Heart left ventricle (tissue), 16 donors: ENCODE measurements at regions not wholly inside any gene's neighbourhood (a gene's known extent, or its start where the extent isn't known, plus 50 kb on each side); places are given as distances from the start of the nearest gene placed in this dataset.
A peak's percentile ranks its signal among the peaks of the same experiment; 100 is the strongest.
"Not testable (repeated sequence)": the region's sequence is repeated elsewhere in the genome, so short reads cannot be mapped to it uniquely, and the experiment has no call there.

Experiments
- ATAC-seq, 4 donors: fragments of 200-7000 bp; cut with Tn5 transposase; one replicate each; pipeline ENCODE4 v1.9.1; 2020 to 2022; ENCODE audit warnings: moderate library complexity in 4 of 4, mild to moderate bottlenecking in 3 of 4, moderate number of reproducible peaks in 1 of 4
- DNase-seq, 5 donors: peaks; one replicate each; pipeline ENCODE4 v3.0.0-alpha.2; 2020
- H3K27ac ChIP-seq, 12 donors: fragments of 200-600 bp; sonication (generic) in 4 of 12; one replicate each; pipeline versions ENCODE4 v1.5.0 to v1.8.0; 2016 to 2022; ENCODE audit warnings: mild to moderate bottlenecking in 2 of 12
- H3K27me3 ChIP-seq, 9 donors: fragments of 200-600 bp; sonication (generic) in 2 of 9; one replicate each; pipeline versions ENCODE4 v1.5.1 to v1.8.0; 2016 to 2022; ENCODE audit warnings: mild to moderate bottlenecking in 3 of 9
- H3K36me3 ChIP-seq, 9 donors: fragments of 200-600 bp; sonication (generic) in 2 of 9; one replicate each; pipeline versions ENCODE4 v1.5.0 to v1.8.0; 2018 to 2022; ENCODE audit warnings: mild to moderate bottlenecking in 2 of 9
- H3K4me1 ChIP-seq, 12 donors: fragments of 200-600 bp; sonication (generic) in 4 of 12; one replicate each; pipeline versions ENCODE4 v1.5.0 to v1.8.0; 2016 to 2022; ENCODE audit warnings: mild to moderate bottlenecking in 3 of 12
- H3K4me3 ChIP-seq, 12 donors: fragments of 200-600 bp; sonication (generic) in 4 of 12; one replicate each; pipeline versions ENCODE4 v1.5.0 to v1.8.0; 2017 to 2022; ENCODE audit warnings: mild to moderate bottlenecking in 9 of 12, moderate library complexity in 4 of 12
- H3K9me3 ChIP-seq, 12 donors: fragments of 200-600 bp; sonication (generic) in 4 of 12; one replicate each; pipeline versions ENCODE4 v1.5.0 to v1.8.0; 2016 to 2022; ENCODE audit warnings: mild to moderate bottlenecking in 1 of 12
- CTCF ChIP-seq, 12 donors: fragments of 200-600 bp; sonication (generic) in 4 of 12; IDR thresholded peaks; one replicate each; pipeline versions ENCODE4 v1.5.0 to v1.8.0; 2018 to 2022; ENCODE audit warnings: antibody characterized with exemption in 12 of 12, mild to moderate bottlenecking in 5 of 12
- POLR2A ChIP-seq, 2 donors: fragments of 450-650 bp; IDR thresholded peaks; one replicate each; pipeline ENCODE4 v1.6.1; 2017; ENCODE audit warnings: antibody characterized with exemption in 2 of 2, mild to moderate bottlenecking in 2 of 2, moderate library complexity in 2 of 2
- WGBS, 4 donors: extraction: QIAGEN DNeasy Blood & Tissue Kit in 2 of 4; methylation state at CpG; one replicate each; pipeline versions ENCODE4 v1.1.5 to v1.1.7; 2013 to 2018; 5-methylcytosine and 5-hydroxymethylcytosine counted together
- intact Hi-C, 10 donors: fragments of 100-400 bp; cut with DNase I; formaldehyde crosslinking; loops; one replicate each; pipeline versions ENCODE4 v1.11.1 to v1.14.2; 2022
- donor health status: ischemic (EF 13 %, LVEDD 7.1; RV severe dilation, severe dysfunction).
- donor health status: healthy with polysubstance abuse.
- donor health status: DM: no; HTN: yes; CAD: no.
- donor health status: DM: no; HTN: no; CAD: no.
- donor health status: ischemic (EF 25% LVEDD 6.9; RV normal size, moderate dysfunction).
- donor health status: ischemic (EF 25% LVEDD 5.7; RV mildly dilated, moderate dysfunction).
- donor health status: healthy.
- donor health status: DM: yes; HTN: yes; CAD: no.
- donor health status: ischemic (EF 35%, LVEDD 5.7; RV mildly dilated, moderate dysfunction).
- donor health status: nonischemic (EF 11% LVEDD 7.7; RV severe dilation, severe dysfunction).
- donor health status: DM: yes; HTN: yes; CAD: no.
- donor health status: PGD.
- donor health status: ischemic (EF 29% LVEDD 5.4; RV normal size, mild dysfunction).
- donor health status: nonischemic (EF 23%, LVEDD 6.1; RV moderate dilation, normal function).

GRCh38 chr17:14432079-14432478 lies 131.2 kb downstream of the HS3ST3B1 start:
- TF ChIP-seq CTCF (IDR thresholded peaks at IDR 0.05) (no peak), POLR2A (IDR thresholded peaks at IDR 0.05) (no peak)
- intact Hi-C loops: no loop called here
- Histone ChIP-seq H3K9me3 (no peaks in the 10 kb centered on the region), H3K27ac (no peak overlapping the region), H3K36me3 (no peaks in the 10 kb centered on the region), H3K27me3 (no peaks in the 10 kb centered on the region), H3K4me1 (peaks cover 0 to 23% (median 0%) of the 10 kb centered on the region in 12 donors), H3K4me3 (no peak overlapping the region)
- DNase-seq (no peak), ATAC-seq (no peak)
- WGBS, 4 donors: 74 to 83% (median 77%) methylated on average over 2 of the region's 2 CpGs

DNA sequence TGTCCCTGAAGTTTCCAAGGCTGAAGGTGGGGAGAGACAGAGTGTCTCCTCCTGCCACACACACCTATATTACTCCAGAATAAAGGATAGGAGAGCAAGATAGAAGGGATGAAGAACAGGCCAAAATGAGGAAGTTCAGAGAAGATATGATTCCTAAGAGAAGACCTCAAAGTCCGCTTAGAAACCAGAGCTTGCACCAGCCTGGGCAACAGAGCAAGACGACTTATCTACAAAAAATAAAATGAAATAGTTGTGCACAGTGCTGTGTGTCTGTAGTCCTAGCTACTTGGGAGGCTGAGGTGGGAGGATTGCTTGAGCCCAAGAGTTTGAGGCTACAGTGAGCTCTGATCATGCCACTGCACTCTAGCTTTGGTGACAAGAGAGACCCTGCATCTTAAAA lies 128.2 kb downstream of the HS3ST3B1 start:
- no peak for ATAC-seq
- peaks cover 0 to 23% (median 0%) of the 10 kb centered on the region in 12 donors for H3K4me1 ChIP-seq
- DNase-seq: no peak
- peak overlapping the region in 1 of 12 donors; percentile 25 for H3K27ac ChIP-seq
- H3K27me3 ChIP-seq: no peaks in the 10 kb centered on the region
- 74 to 82% (median 81%) methylated on average over 2 of the region's 2 CpGs for WGBS, 4 donors
- H3K36me3 ChIP-seq: no peaks in the 10 kb centered on the region
- no peaks in the 10 kb centered on the region for H3K9me3 ChIP-seq
- TF ChIP-seq CTCF (IDR thresholded peaks at IDR 0.05) (no peak), POLR2A (IDR thresholded peaks at IDR 0.05) (no peak)
- H3K4me3 ChIP-seq: no peak overlapping the region
- intact Hi-C loops: no loop called here

DNA sequence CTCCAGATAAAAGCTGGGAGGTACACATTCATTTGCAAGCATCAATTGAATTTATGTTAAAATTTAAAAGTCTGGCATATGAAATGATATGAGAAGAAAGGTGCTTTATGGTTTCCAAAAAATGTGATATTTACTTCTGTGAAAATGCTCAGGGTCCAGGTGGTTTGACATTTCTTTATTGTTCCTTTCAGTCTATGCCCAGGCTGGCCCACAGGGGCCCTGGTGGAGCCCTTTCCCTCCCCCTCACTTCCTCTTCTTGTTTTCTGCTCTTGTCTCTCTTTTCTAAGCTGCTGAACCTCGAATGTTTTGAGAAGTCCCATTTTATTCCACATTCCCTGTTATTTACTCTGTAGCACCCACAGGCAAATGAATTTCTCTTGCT lies 127.8 kb downstream of the HS3ST3B1 start:
- intact Hi-C loops: no loop called here
- no peak for TF ChIP-seq POLR2A (IDR thresholded peaks at IDR 0.05)
- TF ChIP-seq CTCF (IDR thresholded peaks at IDR 0.05): peak in 1 of 12 donors; percentile 9
- 26 to 36% (median 29%) methylated on average over 1 of the region's 1 CpG for WGBS, 4 donors

GRCh38 chr17:14427900-14428647 lies 127.2 kb downstream of the HS3ST3B1 start:
- peaks cover 0 to 23% (median 0%) of the 10 kb centered on the region in 12 donors for H3K4me1 ChIP-seq
- ATAC-seq: peak in 1 of 4 donors; percentile 49
- no peaks in the 10 kb centered on the region for H3K36me3 ChIP-seq
- no peak for DNase-seq
- H3K9me3 ChIP-seq: no peaks in the 10 kb centered on the region
- H3K27ac ChIP-seq: peak overlapping the region in 1 of 12 donors; percentile 29
- TF ChIP-seq POLR2A (IDR thresholded peaks at IDR 0.05) (no peak), CTCF (IDR thresholded peaks at IDR 0.05) (no peak)
- intact Hi-C loops: no loop called here
- 35 to 50% (median 44%) methylated on average over 14 of the region's 14 CpGs for WGBS, 4 donors
- H3K27me3 ChIP-seq: no peaks in the 10 kb centered on the region
- no peak overlapping the region for H3K4me3 ChIP-seq

More for the DNA sequence above, 127.8 kb downstream of the HS3ST3B1 start:
- H3K4me1 ChIP-seq: peaks cover 0 to 23% (median 0%) of the 10 kb centered on the region in 12 donors
- no peaks in the 10 kb centered on the region for H3K9me3 ChIP-seq
- no peak for ATAC-seq
- H3K4me3 ChIP-seq: no peak overlapping the region
- no peaks in the 10 kb centered on the region for H3K27me3 ChIP-seq
- no peaks in the 10 kb centered on the region for H3K36me3 ChIP-seq
- H3K27ac ChIP-seq: peak overlapping the region in 1 of 12 donors; percentile 25
- no peak for DNase-seq

- 83 to 89% (median 87%) methylated on average over 8 of the region's 8 CpGs for WGBS, 4 donors
- H3K27me3 ChIP-seq, ATAC-seq, DNase-seq, H3K36me3 ChIP-seq, H3K4me3 ChIP-seq, H3K27ac ChIP-seq, H3K4me1 ChIP-seq, intact Hi-C loops, H3K9me3 ChIP-seq: not testable (repeated sequence)
Measured at GRCh38 chr17:14423156-14423555, 122.3 kb downstream of the HS3ST3B1 start.
